HG02840 (cell line): ENCODE measurements at regions not wholly inside any gene's neighbourhood (a gene's known extent, or its start where the extent isn't known, plus 50 kb on each side); places are given as distances from the start of the nearest gene placed in this dataset.
A peak's percentile ranks its signal among the peaks of the same experiment; 100 is the strongest.

Experiments used
- ATAC-seq: cut with Tn5 transposase; IDR thresholded peaks from one replicate; pipeline ENCODE4 v1.9.1; 2021; ENCODE audit warnings: mild to moderate bottlenecking, moderate library complexity, moderate number of reproducible peaks; ENCODE audit not compliant: unreplicated experiment, low FRiP score

- ATAC-seq = no peak
Observed at GRCh38 chr5:14019768-14020290, 75.3 kb upstream of the DNAH5 start.

- no peak for ATAC-seq
Observed at GRCh38 chr5:14017904-14018303, 73.4 kb upstream of the DNAH5 start.

GRCh38 chr5:14016549-14016948, 72.1 kb upstream of the DNAH5 start:
- no peak for ATAC-seq

GRCh38 chr5:14011089-14012020, 66.9 kb upstream of the DNAH5 start:
- peak; percentile 94 for ATAC-seq

GRCh38 chr5:14009575-14009974, 65.1 kb upstream of the DNAH5 start:
- ATAC-seq = no peak

GRCh38 chr5:14008819-14009311, 64.4 kb upstream of the DNAH5 start:
- no peak for ATAC-seq

- no peak for ATAC-seq
Observed at GRCh38 chr5:14006823-14007520, 62.5 kb upstream of the DNAH5 start.

GRCh38 chr5:14004598-14005394, 60.3 kb upstream of the DNAH5 start:
- no peak for ATAC-seq

- no peak for ATAC-seq
Observed at GRCh38 chr5:14003936-14004335, 59.4 kb upstream of the DNAH5 start.

GRCh38 chr5:14003513-14003912, 59.0 kb upstream of the DNAH5 start:
- ATAC-seq = no peak

GRCh38 chr5:13998254-13998653, 53.8 kb upstream of the DNAH5 start:
- no peak for ATAC-seq

GRCh38 chr5:13997514-13997913, 53.0 kb upstream of the DNAH5 start:
- no peak for ATAC-seq

- peak; percentile 75 for ATAC-seq
Observed at GRCh38 chr5:13994621-13995253, 50.2 kb upstream of the DNAH5 start.
